GM23338 (cell line): ENCODE measurements at regions not wholly inside any gene's neighbourhood (a gene's known extent, or its start where the extent isn't known, plus 50 kb on each side); places are given as distances from the start of the nearest gene placed in this dataset.

ENCODE experiments used
- ATAC-seq: fragments of 200-7000 bp; cut with Tn5 transposase; 3 replicates; pipeline ENCODE4 v1.9.1; 2020
- DNase-seq: peaks from one replicate; pipeline ENCODE4 v3.0.0-alpha.2; 2015; ENCODE audit warnings: low spot score
- H2AFZ ChIP-seq: fragments of 200-600 bp; sonication (generic); 2 replicates; pipeline ENCODE4 v1.8.0; 2016; ENCODE audit warnings: antibody characterized with exemption, mild to moderate bottlenecking, moderate library complexity
- H3F3A ChIP-seq: fragments of 200-600 bp; sonication (generic); replicated peaks from 2 replicates; pipeline ENCODE4 v1.8.0; 2017; ENCODE audit warnings: antibody characterized with exemption, mixed run types, low read depth
- H3K27ac ChIP-seq: fragments of 200-600 bp; sonication (generic); 2 replicates; pipeline ENCODE4 v1.6.1; 2016; ENCODE audit warnings: low read depth
- H3K27me3 ChIP-seq: fragments of 200-600 bp; sonication (generic); 2 replicates; pipeline ENCODE4 v1.8.0; 2016; ENCODE audit warnings: mild to moderate bottlenecking, mixed run types, moderate library complexity; ENCODE audit not compliant: insufficient read depth
- H3K36me3 ChIP-seq: fragments of 200-600 bp; sonication (generic); 2 replicates; pipeline ENCODE4 v1.8.0; 2016; ENCODE audit warnings: mild to moderate bottlenecking; ENCODE audit not compliant: insufficient read depth
- H3K4me1 ChIP-seq: fragments of 200-600 bp; sonication (generic); 2 replicates; pipeline ENCODE4 v1.8.0; 2016; ENCODE audit warnings: mild to moderate bottlenecking, moderate library complexity; ENCODE audit not compliant: insufficient read depth
- H3K4me2 ChIP-seq: fragments of 200-600 bp; sonication (generic); 2 replicates; pipeline ENCODE4 v1.7.1; 2017; ENCODE audit warnings: mixed run types
- H3K4me3 ChIP-seq: fragments of 200-600 bp; sonication (generic); 2 replicates; pipeline ENCODE4 v1.6.1; 2016; ENCODE audit warnings: mixed run types
- H3K79me2 ChIP-seq: fragments of 200-600 bp; sonication (generic); replicated peaks from 2 replicates; pipeline ENCODE4 v1.8.0; 2017; ENCODE audit warnings: mild to moderate bottlenecking; ENCODE audit not compliant: insufficient read depth
- H3K9me2 ChIP-seq: fragments of 200-600 bp; sonication (generic); 2 replicates; pipeline ENCODE4 v1.8.0; 2017; ENCODE audit not compliant: insufficient read depth
- H4K20me1 ChIP-seq: fragments of 200-600 bp; sonication (generic); replicated peaks from 2 replicates; pipeline ENCODE4 v1.8.0; 2017; ENCODE audit warnings: mild to moderate bottlenecking; ENCODE audit not compliant: insufficient read depth
- H3K27ac Mint-ChIP-seq: 2 replicates; pipeline ENCODE4 v1.8.0; 2020; ENCODE audit warnings: inconsistent platforms, mild to moderate bottlenecking, moderate library complexity, mixed read lengths
- H3K27me3 Mint-ChIP-seq: 3 replicates; pipeline ENCODE4 v1.8.0; 2022; ENCODE audit warnings: low read depth, mild to moderate bottlenecking, moderate library complexity, mixed read lengths, inconsistent platforms; ENCODE audit not compliant: insufficient read depth, poor library complexity
- H3K36me3 Mint-ChIP-seq: 3 replicates; pipeline ENCODE4 v1.8.0; 2021; ENCODE audit warnings: low read depth, mild to moderate bottlenecking, inconsistent platforms, moderate library complexity, mixed read lengths
- H3K4me1 Mint-ChIP-seq: 3 replicates; pipeline ENCODE4 v1.8.0; 2020; ENCODE audit warnings: mild to moderate bottlenecking, inconsistent platforms, mixed read lengths
- H3K4me3 Mint-ChIP-seq: 3 replicates; pipeline ENCODE4 v1.8.0; 2021; ENCODE audit warnings: moderate library complexity, mild to moderate bottlenecking, inconsistent platforms, mixed read lengths
- H3K9me3 Mint-ChIP-seq: 3 replicates; pipeline ENCODE4 v1.8.0; 2020; ENCODE audit warnings: moderate library complexity, mild to moderate bottlenecking, inconsistent platforms, mixed read lengths
- CTCF ChIP-seq, 2 experiments: fragments of 200-600 bp in 1 of 2; sonication (generic) in 1 of 2; conservative IDR thresholded peaks; 2 replicates each; pipeline versions ENCODE4 v1.5.1 to v1.6.1; 2016 to 2017; ENCODE audit warnings: antibody characterized with exemption in 2 of 2, low read depth in 2 of 2, mild to moderate bottlenecking in 2 of 2, moderate library complexity in 1 of 2
- JUNB ChIP-seq: IDR thresholded peaks from one replicate; pipeline ENCODE4 v1.6.1; 2016; ENCODE audit warnings: antibody characterized with exemption; ENCODE audit not compliant: unreplicated experiment
- REST ChIP-seq: IDR thresholded peaks from one replicate; pipeline ENCODE4 v1.6.1; 2018; ENCODE audit warnings: antibody characterized with exemption; ENCODE audit not compliant: unreplicated experiment
- ZNF114 ChIP-seq: fragments of 250-450 bp; sonication (Bioruptor Pico); IDR thresholded peaks from 2 replicates; pipeline ENCODE4 v1.5.0; 2020; ENCODE audit warnings: mild to moderate bottlenecking, moderate library complexity
- TF ChIP-seq, protein P1 (sequence below): IDR thresholded peaks from 2 replicates; pipeline ENCODE4 v1.6.1; 2016; ENCODE audit warnings: antibody characterized with exemption

DNA sequence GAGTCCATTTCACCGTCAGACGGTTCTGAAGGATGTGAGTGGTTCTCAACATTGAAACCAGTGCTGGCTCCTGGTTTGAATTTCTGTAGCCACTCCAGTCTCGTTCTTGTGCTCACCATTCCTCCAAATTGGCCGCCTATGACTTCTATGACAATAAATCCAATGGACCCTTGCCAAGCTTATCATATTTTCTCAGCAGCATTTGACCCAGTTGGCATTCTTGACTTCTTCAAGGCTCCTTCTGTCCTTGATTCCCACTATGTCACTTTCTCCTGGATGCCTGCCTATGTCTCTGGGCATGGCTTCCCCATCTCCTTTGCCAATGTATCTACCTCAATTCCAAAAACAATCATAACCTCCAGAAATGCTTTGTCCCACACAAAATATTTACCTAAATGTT lies 756.0 kb upstream of the NRSN1 start:
- H3K36me3 ChIP-seq, result peaks cover 2% of the 10 kb centered on the region; the same call in 1 of the 2 replicates
- H3K36me3 Mint-ChIP-seq, result peaks cover 2% of the 10 kb centered on the region; the same call in 2 of the 3 replicates
- no peak for ATAC-seq

More for the DNA sequence above, 756.0 kb upstream of the NRSN1 start:
- Histone ChIP-seq H3K4me3 (no peak overlapping the region), H3K27ac (no peak overlapping the region), H3F3A (no peaks in the 10 kb centered on the region), H3K27me3 (no peaks in the 10 kb centered on the region), H3K9me2 (no peaks in the 10 kb centered on the region), H2AFZ (no peak overlapping the region), H3K4me2 (no peak overlapping the region), H3K79me2 (no peaks in the 10 kb centered on the region), H3K4me1 (no peaks in the 10 kb centered on the region), H4K20me1 (no peaks in the 10 kb centered on the region)
- Mint-ChIP-seq H3K4me3 (no peak overlapping the region), H3K27me3 (no peaks in the 10 kb centered on the region), H3K27ac (no peak overlapping the region), H3K9me3 (peaks cover 15% of the 10 kb centered on the region), H3K4me1 (no peaks in the 10 kb centered on the region)
- TF ChIP-seq REST (no peak), ZNF114 (CRISPR knock-in tag) (no peak), CTCF (conservative IDR thresholded peaks at IDR 0.05; ENCODE audit: low read depth in 2 of 2) (no peak), JUNB (no peak)
- TF ChIP-seq, protein P1, sequence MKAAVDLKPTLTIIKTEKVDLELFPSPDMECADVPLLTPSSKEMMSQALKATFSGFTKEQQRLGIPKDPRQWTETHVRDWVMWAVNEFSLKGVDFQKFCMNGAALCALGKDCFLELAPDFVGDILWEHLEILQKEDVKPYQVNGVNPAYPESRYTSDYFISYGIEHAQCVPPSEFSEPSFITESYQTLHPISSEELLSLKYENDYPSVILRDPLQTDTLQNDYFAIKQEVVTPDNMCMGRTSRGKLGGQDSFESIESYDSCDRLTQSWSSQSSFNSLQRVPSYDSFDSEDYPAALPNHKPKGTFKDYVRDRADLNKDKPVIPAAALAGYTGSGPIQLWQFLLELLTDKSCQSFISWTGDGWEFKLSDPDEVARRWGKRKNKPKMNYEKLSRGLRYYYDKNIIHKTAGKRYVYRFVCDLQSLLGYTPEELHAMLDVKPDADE, result no peak
- no peak for DNase-seq
